GM19372 (cell line): ENCODE measurements at regions not wholly inside any gene's neighbourhood (a gene's known extent, or its start where the extent isn't known, plus 50 kb on each side); places are given as distances from the start of the nearest gene placed in this dataset.

ENCODE experiments used
- ATAC-seq: cut with Tn5 transposase; IDR thresholded peaks from one replicate; pipeline ENCODE4 v1.9.1; 2021; ENCODE audit warnings: mild to moderate bottlenecking, low read depth, moderate library complexity; ENCODE audit not compliant: unreplicated experiment

DNA sequence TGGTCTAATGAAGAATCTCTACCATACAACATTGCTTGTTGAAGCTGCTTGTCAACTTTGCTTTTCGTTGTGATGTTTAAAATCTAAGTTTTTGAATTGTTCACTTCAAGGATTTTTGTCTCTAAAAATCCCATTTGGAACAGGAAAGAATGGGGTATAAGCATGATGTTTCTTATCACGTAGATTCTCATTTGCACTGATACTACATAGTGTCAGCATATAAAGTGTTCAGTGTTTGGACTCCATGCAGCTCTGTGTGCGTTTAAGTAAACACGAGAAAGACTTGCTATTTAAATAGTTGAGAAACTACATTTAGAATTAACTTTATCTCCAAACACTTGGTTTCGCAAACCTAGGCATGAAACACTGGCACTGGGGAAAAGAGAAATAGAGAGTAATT lies 452.5 kb downstream of the NKX6-1 start:
- ATAC-seq: no peak

DNA sequence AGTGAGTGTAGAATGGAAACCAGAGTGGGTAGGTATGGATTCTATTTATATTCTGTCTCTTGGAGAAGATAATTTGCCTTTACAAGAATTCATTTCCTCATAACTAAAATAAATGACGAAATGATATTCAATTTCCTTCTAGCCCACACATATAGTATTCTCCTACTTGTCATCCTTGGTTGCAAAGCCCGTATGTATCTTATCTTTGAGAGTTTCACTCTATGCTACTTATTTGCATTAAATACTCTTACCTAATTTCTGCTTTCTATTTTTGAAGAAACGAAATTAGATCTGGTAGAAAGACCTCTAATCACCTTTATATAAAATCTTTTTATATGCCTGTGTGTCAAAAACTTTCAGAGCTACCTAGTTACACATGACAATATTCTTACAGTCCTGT lies 457.7 kb downstream of the NKX6-1 start:
- ATAC-seq: no peak

DNA sequence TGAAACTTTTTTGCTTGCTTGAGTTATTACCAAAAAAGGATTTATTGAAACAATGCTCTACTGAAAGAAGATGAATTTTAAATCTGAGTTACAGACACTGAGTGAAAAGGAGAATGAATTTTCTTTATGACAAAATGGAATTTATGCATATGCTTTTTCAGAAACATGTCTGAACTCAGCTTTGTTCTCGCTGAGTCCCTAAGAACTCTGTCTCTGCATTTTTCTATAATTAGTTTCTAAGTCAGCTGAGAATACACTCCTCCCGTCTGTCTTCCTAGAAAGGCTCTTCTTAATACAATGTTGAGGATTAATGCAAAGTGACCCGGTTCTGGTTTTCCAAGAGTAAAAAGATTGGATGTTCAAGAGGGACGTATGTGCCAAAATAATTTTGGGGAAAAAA lies 463.5 kb downstream of the NKX6-1 start:
- ATAC-seq: no peak

DNA sequence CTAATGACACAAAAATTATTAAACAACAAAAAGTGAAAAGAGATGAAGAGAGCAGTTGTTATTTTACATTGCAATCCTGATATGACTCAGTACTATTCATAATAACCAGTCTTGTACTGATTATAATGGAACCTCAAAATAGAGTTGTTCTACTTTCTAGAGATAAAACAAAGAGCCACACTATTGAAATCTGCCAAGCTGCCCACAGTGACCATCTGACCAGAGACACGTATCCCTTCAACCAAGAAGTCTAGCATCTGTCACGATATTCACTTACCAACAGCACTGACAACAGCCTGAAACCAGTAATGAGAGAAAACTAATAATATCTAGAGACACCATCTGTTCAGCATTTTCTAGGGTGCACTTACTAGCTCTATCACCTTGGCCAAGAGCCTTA lies 466.7 kb downstream of the NKX6-1 start:
- peak; percentile 70 for ATAC-seq

DNA sequence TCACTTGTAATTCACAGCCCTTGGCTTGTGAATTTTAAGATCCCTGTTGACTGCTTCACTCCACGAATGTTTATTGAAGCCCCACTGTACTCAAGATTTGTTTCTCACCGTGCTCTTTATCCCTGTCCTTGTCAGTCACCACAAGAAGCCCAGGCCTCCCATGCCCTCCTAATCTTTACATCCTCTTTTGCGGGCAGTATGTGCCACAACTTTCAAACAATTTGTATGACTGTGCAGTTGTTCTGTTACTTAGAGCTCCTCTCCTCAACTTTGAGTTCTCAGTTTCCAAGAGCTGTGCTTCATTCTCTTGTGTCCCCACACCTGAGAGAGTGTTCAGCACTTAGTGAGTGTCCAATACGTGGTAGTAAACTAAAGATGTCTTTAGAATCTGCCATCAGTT lies 467.7 kb downstream of the NKX6-1 start:
- ATAC-seq: no peak

DNA sequence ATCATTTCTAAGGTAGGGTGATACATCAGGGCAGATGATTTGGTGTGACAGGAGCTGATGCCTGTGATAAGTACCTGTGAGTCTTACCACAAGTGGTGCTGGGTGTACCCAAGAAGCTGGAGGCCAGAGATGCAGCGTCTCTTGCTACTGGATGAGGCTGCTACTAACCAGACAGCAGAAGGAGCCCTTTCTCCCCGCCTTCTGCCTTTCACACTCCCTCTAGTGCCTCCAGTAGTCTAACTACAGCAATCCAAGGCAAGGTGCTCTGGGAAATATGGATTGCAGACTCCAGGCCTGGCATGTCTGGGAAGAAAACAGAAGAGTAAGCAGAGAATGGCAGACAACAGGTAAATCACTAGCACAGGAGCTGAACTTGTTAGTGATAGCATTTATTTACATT lies 470.8 kb downstream of the NKX6-1 start:
- no peak for ATAC-seq

DNA sequence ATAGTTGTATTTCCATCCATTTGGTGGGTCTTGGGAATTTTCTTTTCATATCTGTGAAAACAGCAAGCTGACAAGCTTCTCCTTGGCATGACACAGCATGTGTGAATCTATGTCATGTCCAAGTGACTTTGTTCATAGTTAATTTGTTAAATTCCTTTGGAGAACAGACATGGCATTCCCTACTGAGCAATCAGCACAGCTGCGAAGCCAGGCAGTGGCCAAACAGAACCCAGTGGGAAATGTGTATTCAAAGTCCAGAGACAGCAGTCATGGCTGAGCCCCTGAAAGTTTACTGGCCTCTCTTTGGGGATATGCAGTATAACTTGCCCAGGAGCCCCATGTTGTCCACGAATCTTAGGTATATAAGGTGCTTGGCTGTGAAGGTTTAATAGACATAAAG lies 474.7 kb downstream of the NKX6-1 start:
- no peak for ATAC-seq

DNA sequence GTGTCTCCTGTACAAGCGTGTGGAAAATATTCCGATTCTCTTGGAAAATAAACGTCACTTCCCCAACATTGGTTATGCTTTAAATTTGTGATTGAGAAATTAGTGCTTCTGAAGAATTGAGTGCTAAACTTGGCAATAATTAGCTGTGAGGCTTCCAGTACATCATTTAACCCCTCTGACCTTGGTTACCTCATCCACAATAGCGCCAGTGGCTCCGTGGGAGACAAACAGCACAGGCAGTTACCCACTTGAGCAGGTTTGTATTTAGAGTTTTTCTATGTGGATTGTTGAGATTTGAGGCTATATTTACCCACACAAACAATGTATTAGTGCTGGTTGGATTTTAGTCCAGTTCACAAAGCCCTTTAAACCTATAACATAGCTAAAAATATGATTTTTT lies 476.5 kb downstream of the NKX6-1 start:
- no peak for ATAC-seq

DNA sequence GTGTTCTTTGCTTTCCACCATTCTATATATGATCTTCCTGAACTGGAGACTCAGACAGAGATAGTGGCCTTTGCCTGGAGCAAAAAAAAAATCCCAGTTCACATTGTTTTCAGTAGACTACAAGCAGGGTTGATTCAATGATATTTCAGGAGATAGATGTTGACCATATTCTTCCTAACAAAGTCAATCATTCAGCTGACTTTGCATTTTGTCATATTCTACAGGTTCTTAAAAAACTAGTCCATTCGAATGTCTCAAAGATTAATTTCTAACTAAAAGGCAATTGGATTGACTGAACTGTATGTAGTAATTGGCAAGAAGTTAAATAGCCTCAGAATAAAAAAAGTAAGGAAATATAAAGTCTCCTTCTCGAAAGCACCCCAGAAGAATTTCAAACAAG lies 479.5 kb downstream of the NKX6-1 start:
- ATAC-seq: no peak

DNA sequence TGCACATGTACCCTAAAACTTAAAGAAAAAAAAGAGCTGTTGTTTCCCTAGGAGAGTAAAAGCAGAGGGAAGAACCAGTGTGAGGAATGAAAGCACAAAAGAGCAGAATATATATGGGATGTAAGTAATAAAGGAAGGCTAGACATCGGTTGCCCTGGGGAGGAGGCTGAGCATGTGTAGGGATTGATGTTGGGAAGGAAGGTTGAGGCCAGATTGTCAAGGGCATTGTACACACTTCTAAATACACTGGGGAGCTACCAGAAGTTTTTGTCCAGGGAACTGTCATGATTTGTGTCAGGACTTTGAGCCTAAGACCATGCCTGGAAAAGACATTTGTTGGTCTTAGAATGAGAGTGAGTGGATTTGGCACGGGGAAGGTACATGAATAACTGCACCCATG lies 467.1 kb downstream of the GPAT3 start:
- ATAC-seq: no peak

DNA sequence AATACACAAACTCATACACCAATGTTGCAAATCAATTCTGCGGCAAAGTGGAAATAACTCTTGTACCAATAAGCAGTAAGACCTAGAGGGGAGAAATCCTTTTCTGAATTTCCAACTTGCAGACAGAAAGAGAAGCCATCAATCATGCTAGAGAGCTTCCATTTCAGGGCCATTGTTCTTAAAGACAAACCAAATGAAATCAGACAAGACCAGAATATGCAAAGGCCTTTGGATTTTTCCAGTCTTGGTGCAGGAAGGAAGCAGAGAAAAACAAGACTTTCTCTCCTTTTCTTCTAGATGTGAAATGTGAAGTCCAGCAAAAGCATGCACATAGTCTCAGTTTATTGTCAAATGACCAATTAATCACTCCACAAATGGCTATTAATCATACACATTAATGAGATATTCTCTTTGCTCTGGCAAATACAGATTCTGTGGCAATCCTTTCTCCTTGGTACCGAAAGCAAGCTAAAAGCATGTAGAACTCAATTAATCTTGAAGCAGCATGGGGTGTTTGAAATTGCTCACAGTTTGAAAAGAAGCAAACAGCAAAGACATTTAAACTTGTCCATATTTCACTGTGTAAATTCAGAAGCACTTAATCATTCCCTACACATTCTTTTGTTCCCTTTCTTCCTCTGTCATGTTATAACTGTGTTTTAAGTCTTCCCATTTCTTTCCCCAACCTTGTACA lies 466.1 kb downstream of the GPAT3 start:
- no peak for ATAC-seq

DNA sequence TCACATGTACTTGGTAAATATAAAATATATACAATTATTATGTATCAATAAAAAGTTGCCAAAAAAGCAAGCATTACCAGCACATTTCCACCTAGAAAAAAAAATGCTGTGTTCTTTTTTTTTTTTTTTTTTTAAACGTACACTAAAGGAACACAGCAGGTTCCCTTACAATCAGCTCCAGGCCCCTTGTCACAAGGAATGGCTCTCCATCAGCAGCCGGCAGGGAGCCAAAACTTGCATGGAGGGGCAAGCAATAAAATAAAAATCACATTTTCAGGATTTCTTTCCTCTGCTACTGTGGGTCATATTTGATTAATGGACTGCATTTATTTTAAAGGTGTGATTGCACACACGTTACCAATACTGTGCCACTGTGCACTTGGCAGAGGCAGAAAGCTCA lies 460.3 kb downstream of the GPAT3 start:
- ATAC-seq: no peak

DNA sequence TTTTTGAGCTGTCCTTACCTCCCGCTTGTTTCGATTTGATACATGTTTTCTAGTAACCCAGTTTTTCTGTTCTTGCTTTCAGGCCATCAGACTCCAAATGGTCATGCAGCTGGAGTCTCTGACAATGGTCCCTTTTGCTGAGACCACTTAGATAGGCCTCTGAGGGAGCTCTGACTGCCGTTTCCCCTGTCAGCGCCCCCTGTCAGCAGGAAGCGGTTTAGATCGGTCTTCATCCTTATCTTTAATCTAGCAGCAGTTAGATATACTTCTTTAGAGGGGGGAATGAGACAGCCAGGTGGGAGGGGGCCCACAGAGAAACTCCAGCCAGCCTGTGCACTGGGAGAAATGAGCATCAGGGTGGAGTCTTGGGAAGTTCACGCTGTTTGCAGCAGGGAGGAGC lies 457.9 kb downstream of the GPAT3 start:
- no peak for ATAC-seq

DNA sequence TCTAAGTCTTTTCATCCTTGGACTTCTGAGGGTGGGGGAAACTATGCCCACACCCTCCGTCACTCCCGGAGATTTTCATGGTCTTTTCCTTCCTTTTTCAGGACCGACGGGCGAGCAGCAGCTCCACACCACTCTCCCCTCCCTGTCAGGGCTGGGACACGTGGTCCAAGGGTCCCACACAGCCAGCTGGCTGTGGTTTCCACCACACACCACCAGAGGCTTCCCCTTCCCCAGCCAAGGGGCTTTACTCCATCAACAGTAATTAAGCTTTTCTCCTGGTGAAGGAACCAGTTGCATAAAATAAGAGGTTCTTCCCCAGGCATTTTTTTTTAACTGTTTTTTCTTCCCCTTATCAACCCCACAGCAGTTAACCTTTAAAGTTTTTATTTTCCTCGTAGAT lies 453.9 kb downstream of the GPAT3 start:
- ATAC-seq: no peak

DNA sequence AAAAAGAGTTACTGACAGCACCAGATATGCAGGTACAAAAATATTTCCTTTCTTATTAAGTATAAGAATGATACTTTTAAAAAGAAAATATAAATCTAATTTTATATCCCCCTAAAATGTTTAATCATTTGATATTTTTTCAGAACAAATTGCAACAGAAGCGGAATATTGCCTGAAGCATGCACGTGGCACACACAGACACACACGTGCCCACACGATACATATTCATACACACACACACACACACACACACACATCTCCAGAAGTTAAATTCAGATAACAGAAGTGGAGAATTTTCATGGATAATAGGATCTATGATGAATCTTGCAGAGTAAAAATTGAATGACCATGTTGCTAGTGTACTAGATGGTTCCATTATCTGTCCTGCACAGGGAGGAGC lies 445.2 kb downstream of the GPAT3 start:
- ATAC-seq: no peak

DNA sequence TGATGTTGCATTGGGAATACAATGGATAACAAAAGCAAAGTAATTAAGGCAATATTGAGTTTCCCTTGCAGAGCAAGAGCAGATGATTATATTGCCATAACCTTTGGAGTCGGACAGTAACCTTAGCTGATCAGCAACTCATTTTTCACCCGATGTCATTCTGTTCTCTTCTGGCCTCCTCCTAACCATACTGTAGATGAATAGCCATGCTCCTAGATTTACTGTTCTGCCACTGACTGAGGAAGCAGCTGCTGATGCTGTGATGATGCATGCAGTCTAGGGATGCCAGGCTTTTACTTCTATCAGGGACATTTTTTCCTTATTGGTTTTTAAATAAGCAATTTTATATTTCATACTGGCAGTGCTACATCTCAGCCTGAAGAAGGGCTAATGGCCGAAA lies 443.9 kb downstream of the GPAT3 start:
- ATAC-seq: no peak

DNA sequence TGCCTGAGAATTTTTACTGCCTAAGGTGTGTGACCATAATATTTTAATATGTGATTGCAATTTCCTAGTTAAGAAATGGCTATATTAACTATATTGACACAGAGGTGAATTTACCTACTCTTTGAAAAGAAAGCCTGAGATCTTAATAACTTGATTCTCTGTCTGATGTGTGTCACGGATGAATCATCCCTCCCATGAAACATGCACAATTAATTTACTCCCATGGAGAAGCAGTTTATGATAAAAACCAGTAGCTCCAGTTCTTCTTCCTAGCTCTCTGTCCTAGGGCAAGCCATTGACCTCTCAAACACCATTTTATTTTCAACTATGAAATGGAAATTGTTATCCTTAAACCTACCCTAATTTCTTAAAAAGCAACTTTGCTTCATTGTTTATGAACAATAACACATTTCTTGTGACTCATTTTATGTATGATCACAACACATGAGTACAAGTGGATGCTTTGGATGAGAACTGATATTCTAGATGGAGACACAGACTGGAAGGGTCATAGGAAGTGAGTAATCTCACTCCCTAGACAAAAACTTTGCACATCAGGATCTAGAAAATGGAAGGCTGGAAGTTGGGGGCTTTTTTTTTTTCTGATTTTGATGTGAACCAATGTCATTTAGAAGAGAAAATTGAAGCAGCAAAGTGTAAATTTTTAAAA lies 438.3 kb downstream of the GPAT3 start:
- no peak for ATAC-seq

DNA sequence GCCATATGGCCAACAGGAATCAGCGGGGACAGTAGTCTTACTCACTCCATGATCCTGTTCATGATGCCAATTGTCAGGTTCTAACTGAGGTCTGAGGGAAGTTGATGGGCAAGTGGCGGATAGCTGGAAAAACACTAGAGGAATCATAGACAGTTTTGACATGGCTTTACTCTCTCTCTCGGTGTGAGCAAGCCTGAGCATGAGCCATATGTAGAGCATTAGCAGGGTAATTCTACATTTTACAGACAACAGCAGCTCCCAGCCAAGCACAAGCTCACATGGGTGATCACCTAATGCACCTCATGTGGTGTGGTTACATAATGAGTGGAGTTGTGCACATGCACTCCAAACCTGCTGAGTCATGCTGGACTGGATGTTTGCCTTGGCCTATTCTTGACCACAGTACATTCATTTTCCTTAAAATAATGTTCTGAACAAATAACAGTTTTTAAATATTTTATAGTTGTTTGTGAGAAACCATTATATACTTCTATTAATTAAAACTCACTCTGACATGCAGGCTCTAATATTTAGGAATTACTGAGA lies 429.2 kb downstream of the GPAT3 start:
- ATAC-seq: no peak

DNA sequence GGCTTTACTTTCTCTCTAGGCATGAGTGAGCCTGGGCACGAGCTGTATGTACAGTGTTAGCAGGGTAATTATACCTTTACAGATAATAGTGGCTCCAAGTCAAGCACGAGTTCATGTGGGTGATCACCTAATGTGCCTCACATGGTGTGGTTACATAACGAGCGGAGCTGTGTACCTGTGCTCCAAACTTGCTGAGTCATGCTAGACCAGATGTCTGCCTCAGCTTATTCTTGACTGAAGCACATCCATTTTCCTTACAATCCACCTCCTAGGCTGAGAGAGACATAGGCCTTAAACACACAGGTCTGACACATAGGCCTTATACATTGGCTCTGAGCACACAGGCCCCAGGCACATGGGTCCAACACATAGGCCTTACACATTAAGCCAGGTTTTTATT lies 426.6 kb downstream of the GPAT3 start:
- ATAC-seq: no peak

DNA sequence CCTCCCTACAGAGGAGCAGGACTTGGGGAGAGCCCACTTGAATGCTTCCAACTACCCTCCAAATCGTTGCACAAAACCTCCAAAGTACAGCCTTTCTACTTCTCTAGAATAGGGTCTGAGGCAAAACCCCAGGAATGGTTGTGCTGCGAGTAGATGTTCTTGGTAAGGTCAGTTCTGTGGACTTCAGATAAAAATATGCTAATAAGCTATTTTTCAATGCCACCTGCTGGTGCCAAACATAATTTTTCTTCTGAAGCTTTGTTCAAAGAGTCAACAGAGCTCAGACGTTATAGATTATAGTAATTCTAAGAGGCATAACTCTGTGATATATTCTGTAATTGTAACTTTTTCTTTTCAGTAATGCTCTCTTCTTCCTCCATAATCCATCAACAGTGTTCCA lies 425.7 kb downstream of the GPAT3 start:
- ATAC-seq: no peak

DNA sequence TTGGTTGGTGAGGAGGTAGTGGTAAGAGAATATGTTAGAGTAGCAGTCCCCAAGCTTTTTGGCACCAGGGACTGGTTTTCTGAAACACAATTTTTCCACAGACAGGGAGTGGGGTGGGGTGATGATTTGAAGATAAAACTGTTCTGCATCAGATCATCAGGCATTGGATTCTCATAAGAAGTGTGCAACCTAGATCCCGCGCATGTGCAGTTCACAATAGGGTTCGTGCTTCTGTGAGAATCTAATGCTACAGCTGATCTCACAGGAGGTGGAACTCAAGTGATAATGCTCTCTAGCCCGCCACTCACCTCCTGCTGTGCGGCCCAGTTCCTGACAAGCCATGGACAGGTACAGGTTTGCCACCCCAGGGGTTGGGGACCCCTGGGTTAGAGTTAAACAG lies 423.3 kb downstream of the GPAT3 start:
- no peak for ATAC-seq

DNA sequence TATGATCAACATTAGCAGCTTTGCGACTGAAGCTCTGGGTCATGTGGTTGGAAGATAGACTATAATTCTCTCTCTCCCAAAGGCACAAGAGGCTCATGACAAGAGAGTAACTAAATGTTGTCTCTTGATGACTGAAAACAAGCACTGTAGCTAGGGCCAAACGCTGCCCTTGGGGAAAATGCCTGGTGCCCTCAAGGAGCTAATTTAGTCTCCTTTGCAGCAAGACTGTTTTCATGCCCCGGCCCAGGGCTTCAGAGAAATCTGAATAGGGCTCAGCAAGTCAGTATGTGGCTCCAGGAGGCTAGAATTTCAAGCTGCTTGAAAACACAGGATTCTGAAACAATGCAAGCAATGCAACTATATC lies 411.9 kb downstream of the GPAT3 start:
- no peak for ATAC-seq
